IgD-negative memory B cell (primary cell): ENCODE measurements at regions not wholly inside any gene's neighbourhood (a gene's known extent, or its start where the extent isn't known, plus 50 kb on each side); places are given as distances from the start of the nearest gene placed in this dataset.
A peak's percentile ranks its signal among the peaks of the same experiment; 100 is the strongest.

Source experiments
- H3K27ac Mint-ChIP-seq, 3 donors: one replicate each; pipeline ENCODE4 v1.8.0; 2020 to 2022; ENCODE audit warnings: mild to moderate bottlenecking in 3 of 3, mixed read lengths in 3 of 3, moderate library complexity in 1 of 3
- H3K27me3 Mint-ChIP-seq: one replicate; pipeline ENCODE4 v1.8.0; 2021; ENCODE audit warnings: mixed read lengths
- H3K36me3 Mint-ChIP-seq: one replicate; pipeline ENCODE4 v1.8.0; 2020; ENCODE audit warnings: mild to moderate bottlenecking, mixed read lengths
- H3K4me1 Mint-ChIP-seq, 3 donors: one replicate each; pipeline ENCODE4 v1.8.0; 2020 to 2022; ENCODE audit warnings: mixed read lengths in 3 of 3, mild to moderate bottlenecking in 1 of 3
- H3K4me3 Mint-ChIP-seq, 4 donors: one replicate each; pipeline ENCODE4 v1.8.0; 2020 to 2022; ENCODE audit warnings: mild to moderate bottlenecking in 4 of 4, mixed read lengths in 4 of 4, moderate library complexity in 3 of 4
- H3K9me3 Mint-ChIP-seq, 3 donors: one replicate each; pipeline ENCODE4 v1.8.0; 2020 to 2021; ENCODE audit warnings: mixed read lengths in 3 of 3, mild to moderate bottlenecking in 1 of 3

DNA sequence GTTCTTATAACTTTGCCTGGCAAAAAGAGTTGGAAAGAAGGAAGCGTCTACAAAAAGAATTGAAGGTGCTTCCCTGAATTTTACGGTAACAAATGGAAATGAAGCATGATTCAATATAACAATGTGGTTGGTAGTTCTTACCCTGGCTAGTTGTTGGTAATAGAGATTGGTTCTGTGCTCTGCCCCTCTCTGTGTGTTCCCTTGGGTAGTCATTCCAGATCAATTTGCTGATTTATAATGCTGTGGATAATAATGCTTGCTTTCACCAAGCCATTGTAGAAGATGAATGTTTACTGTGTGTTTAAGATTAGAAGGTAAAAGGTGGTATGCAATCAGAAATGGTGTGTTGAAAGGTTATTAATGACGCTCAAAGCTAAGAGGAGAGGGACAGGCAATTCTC is 577.8 kb upstream of the NXPH2 start:
- no peak overlapping the region for H3K27ac Mint-ChIP-seq
- H3K36me3 Mint-ChIP-seq: no peaks in the 10 kb centered on the region
- no peaks in the 10 kb centered on the region for H3K27me3 Mint-ChIP-seq
- H3K4me1 Mint-ChIP-seq: no peaks in the 10 kb centered on the region
- H3K4me3 Mint-ChIP-seq: no peak overlapping the region
- peaks cover 0 to 9% (median 2%) of the 10 kb centered on the region in 3 donors for H3K9me3 Mint-ChIP-seq

DNA sequence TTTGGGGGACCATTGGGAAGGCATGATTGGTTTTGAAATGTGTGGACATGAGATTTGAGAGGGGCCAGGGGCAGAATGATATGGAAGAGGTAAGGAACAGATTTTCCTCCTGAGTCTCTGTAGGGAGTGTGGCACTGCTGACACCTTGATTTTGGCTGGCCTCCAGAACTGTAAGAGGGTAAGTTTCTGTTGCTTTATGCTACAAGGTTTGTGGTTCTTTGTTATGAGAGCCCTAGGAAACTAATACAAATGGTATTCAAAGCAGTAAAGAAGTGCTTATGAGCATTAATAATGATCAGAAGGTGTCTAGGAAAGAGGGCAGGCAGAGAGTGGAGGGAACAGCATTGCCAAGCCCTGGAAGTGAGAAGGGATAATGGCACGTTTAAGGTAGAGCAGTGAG is 574.3 kb upstream of the NXPH2 start:
- no peak overlapping the region for H3K27ac Mint-ChIP-seq
- H3K4me3 Mint-ChIP-seq: no peak overlapping the region
- H3K4me1 Mint-ChIP-seq: no peaks in the 10 kb centered on the region
- H3K36me3 Mint-ChIP-seq: no peaks in the 10 kb centered on the region
- no peaks in the 10 kb centered on the region for H3K27me3 Mint-ChIP-seq
- peaks cover 2 to 9% (median 4%) of the 10 kb centered on the region in 3 donors for H3K9me3 Mint-ChIP-seq

DNA sequence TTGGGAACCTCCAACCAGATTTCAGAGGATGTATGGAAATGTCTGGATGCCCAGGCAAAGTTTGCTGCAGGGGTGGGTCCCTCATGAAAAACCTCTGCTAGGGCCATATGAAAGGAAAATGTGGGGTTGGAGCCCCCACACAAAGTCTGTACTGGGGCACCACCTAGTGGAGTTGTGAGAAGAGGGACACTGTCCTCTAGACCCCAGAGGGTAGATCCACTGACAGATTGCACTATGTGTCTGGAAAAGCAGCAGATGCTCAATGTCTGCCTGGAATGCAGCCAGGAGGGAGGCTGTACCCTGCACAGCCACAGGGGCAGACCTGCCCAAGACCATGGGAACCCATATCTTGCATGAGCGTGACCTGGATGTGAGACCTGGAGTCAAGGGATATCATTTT is 573.7 kb upstream of the NXPH2 start:
- no peaks in the 10 kb centered on the region for H3K36me3 Mint-ChIP-seq
- no peak overlapping the region for H3K27ac Mint-ChIP-seq
- peaks cover 2 to 12% (median 10%) of the 10 kb centered on the region in 3 donors for H3K9me3 Mint-ChIP-seq
- H3K4me1 Mint-ChIP-seq: no peaks in the 10 kb centered on the region
- H3K27me3 Mint-ChIP-seq: no peaks in the 10 kb centered on the region
- no peak overlapping the region for H3K4me3 Mint-ChIP-seq

DNA sequence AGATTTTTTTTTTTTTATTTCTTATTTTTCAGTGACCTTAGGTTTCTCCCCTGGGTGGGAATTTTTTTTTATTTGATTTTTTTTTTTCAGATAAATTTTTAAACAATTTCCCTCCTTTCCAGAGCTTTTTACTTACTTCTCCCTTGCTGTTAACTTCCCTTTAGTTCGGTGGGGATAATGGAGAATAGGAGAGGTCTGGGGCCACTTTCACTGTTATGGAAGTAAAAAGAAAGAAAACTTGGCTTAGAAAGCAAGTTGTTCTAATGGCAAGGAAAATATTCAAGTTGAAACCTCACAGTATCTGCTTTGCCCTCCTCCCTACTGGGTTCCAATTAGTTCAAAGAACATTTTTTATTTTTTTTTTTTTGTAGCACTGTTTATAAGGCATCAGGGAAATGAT is 537.1 kb upstream of the NXPH2 start:
- no peaks in the 10 kb centered on the region for H3K27me3 Mint-ChIP-seq
- no peak overlapping the region for H3K4me3 Mint-ChIP-seq
- no peak overlapping the region for H3K27ac Mint-ChIP-seq

DNA sequence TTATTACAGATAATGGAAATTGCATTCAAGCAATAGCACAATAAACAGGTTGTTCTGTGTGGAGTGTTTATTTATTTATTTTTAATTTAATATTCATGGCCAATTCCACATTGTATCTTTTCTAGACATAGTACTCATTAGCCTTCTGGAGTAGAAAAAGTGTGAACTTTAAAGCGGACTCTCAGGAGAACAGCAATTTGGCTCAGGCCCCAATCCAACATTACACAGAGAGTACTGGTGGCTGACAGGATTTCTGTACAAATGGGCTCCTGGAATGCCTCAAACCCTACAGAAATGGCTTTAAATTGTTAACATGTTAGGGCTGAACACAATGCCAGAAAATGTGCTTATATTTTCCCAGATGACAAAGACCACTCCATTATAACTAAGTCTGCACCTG is 533.9 kb upstream of the NXPH2 start:
- no peaks in the 10 kb centered on the region for H3K4me1 Mint-ChIP-seq
- no peaks in the 10 kb centered on the region for H3K27me3 Mint-ChIP-seq
- no peak overlapping the region for H3K27ac Mint-ChIP-seq
- peaks cover 0 to 6% (median 0%) of the 10 kb centered on the region in 3 donors for H3K9me3 Mint-ChIP-seq
- no peak overlapping the region for H3K4me3 Mint-ChIP-seq
- H3K36me3 Mint-ChIP-seq: no peaks in the 10 kb centered on the region

More for the DNA sequence above, 537.1 kb upstream of the NXPH2 start:
- no peaks in the 10 kb centered on the region for H3K36me3 Mint-ChIP-seq
- no peaks in the 10 kb centered on the region for H3K4me1 Mint-ChIP-seq
- H3K9me3 Mint-ChIP-seq: peaks cover 0 to 5% (median 2%) of the 10 kb centered on the region in 3 donors

DNA sequence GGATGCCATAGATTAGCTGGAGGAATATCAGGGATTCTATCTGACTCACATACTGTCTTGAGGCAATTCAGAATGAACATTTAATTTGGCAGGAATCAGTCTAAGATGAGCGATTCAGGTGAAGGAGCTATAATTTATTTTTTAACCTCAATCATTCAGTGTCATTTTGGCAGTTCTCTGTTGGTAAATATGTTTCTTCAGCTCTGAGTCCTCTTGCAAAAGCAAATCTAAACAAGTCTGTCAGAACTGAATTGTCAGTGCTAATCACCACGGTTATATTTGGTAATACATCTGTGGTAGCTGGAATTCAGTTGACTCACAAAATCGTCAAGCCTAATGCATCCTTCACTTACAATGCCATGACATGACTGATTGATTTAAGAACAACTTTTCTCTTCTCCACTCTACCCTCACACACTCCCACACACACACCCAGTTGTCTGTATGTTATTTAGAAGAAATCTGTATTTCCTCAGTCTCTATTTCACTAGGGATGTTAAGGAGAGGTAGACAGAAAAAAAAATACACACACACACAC is 516.6 kb upstream of the NXPH2 start:
- Mint-ChIP-seq H3K27me3 (no peaks in the 10 kb centered on the region), H3K4me1 (no peaks in the 10 kb centered on the region), H3K4me3 (no peak overlapping the region), H3K36me3 (no peaks in the 10 kb centered on the region), H3K27ac (no peak overlapping the region), H3K9me3 (peaks cover 2 to 7% (median 3%) of the 10 kb centered on the region in 3 donors)

DNA sequence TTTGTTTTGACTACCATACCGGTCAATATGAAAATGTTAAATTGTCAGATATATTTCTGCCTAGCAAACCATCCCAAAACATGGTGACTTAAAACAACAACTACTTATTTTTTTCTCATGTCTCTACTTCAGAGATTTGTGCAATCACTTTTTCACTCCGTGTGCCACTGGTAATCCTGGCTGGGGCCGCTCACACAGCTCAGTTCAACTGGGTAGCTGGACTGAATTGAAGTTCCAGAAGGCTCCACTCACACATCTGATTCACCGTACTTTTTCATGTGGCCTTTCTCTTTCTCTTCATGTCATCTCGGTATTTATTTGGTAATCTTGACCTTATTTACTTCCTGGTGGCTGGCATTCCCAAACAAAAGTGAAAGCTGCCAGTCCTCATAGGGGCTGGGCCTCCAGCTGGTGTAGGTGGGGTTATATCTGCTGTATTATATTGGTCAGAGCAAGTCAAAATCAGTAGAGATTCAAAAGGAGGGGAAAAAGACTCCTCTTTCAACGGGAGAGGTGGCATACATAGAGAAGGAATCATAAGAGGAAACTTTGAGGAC is 513.9 kb upstream of the NXPH2 start:
- H3K9me3 Mint-ChIP-seq: peaks cover 0 to 2% (median 0%) of the 10 kb centered on the region in 3 donors
- no peaks in the 10 kb centered on the region for H3K36me3 Mint-ChIP-seq
- H3K4me1 Mint-ChIP-seq: no peaks in the 10 kb centered on the region
- H3K27me3 Mint-ChIP-seq: no peaks in the 10 kb centered on the region
- H3K27ac Mint-ChIP-seq: no peak overlapping the region
- no peak overlapping the region for H3K4me3 Mint-ChIP-seq

DNA sequence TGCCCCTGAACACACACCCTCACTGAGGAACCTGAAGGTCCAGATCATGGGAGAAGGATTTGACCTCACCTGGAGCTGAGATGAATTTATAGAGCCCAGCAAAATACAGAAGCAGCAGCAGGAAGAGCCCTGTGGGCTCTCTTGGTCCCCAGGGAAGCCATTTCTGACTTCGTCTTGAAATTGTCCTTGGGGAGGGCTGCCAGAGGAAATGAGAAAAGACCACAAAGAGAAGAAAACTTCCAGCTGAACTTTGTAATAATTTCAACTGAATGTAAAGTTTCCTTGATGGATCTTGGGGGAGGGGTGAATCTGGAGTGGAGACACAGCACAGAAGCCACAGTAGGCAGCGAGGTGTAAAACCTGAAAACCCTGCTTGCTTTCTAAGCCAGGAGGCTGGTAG is 500.9 kb upstream of the NXPH2 start:
- H3K4me3 Mint-ChIP-seq: no peak overlapping the region
- no peak overlapping the region for H3K27ac Mint-ChIP-seq
- H3K27me3 Mint-ChIP-seq: no peaks in the 10 kb centered on the region
- no peaks in the 10 kb centered on the region for H3K4me1 Mint-ChIP-seq
- H3K9me3 Mint-ChIP-seq: peaks cover under 1 to 5% (median 4%) of the 10 kb centered on the region in 3 donors
- H3K36me3 Mint-ChIP-seq: no peaks in the 10 kb centered on the region

DNA sequence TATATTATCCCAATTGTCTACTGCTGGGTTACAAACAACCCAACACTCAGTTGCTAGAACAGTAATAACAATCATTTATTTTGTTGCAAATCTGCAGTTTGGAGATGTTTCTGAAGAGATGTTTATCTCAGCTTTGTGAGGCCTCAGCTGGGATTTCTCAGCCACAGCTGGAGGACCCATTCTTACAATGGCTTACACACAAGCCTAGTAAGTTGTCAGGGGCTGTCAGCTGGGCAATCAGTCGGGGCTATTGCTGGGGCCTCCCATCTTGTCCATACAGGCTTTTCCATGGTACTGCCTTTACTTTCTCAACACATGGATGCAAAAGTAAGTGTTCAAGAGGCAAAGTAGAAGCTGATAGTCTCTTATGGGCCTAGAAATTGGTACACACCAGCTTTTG is 491.7 kb upstream of the NXPH2 start:
- Mint-ChIP-seq H3K4me1 (no peaks in the 10 kb centered on the region), H3K36me3 (peaks cover 1% of the 10 kb centered on the region), H3K27me3 (no peaks in the 10 kb centered on the region), H3K27ac (no peak overlapping the region), H3K9me3 (peaks cover 0 to 4% (median 3%) of the 10 kb centered on the region in 3 donors), H3K4me3 (no peak overlapping the region)

DNA sequence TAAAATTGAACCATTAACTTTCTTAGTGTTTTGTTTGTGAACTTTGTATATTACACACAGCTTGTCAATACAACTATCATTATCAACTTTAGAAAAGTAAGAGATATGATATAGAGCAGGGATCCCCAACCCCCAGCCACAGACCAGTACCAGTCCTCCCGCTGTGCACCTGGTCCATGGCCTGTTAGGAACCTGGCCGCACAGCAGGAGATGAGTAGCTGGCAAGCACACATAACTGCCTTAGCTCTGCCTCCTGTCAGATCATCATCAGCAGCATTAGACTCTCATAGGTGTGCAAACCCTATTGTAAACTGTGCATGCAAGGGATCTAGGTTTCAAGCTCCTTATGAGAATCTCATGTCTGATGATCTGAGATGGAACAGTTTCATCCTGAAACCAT is 491.0 kb upstream of the NXPH2 start:
- Mint-ChIP-seq H3K27me3 (no peaks in the 10 kb centered on the region), H3K36me3 (peaks cover 1% of the 10 kb centered on the region), H3K27ac (no peak overlapping the region), H3K4me3 (no peak overlapping the region), H3K9me3 (peaks cover 0 to 4% (median 3%) of the 10 kb centered on the region in 3 donors), H3K4me1 (no peaks in the 10 kb centered on the region)

DNA sequence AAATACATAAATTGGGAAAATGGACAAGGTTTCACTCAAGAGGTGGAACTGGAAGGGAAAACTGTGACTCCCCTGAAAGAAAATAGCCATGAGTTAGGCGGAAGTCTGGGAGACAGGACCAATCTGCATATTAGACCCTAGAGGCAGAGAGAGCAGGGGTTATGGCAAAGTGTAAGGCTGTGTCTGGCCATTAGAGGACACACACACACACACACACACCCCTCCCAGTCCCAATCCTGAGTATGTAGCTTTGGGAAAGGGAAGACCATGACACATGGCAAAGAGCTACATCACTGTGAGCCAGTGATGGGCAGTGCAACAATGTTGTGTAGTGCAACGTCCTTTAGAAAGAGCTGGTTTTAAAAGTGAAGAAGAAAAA is 479.9 kb upstream of the NXPH2 start:
- Mint-ChIP-seq H3K9me3 (peaks cover 0 to 5% (median 4%) of the 10 kb centered on the region in 3 donors), H3K4me3 (no peak overlapping the region), H3K4me1 (no peaks in the 10 kb centered on the region), H3K27me3 (no peaks in the 10 kb centered on the region), H3K27ac (no peak overlapping the region), H3K36me3 (no peaks in the 10 kb centered on the region)

DNA sequence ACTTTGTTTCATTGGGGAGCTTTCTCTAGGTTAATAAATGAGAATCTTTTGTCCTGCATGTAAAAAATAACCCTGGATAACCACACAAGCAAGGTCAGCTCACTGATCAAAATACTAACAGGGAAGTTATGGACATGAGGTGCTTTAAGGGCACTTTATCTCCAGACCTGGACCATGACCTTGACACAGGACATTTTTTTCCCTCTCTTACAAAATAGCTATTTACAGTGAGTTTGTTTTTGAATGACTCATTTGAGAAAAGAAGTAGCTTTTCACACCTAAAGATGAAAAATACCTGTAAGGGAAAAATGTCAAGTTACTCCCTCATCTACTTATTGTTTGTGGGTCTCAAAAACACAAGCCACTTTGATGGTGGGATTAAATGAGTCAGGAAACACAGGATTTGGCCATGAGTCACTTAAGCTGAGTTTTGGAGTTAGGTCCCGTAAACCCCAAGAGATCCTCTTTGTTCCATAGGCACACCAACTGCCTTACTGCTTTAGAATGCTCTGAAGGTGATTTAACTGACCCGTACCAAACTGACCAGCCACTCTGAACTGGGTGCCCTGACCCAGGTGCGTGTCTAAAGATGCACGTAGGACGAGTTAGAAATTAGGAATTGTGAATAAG is 479.3 kb upstream of the NXPH2 start:
- no peak overlapping the region for H3K4me3 Mint-ChIP-seq
- H3K36me3 Mint-ChIP-seq: no peaks in the 10 kb centered on the region
- no peaks in the 10 kb centered on the region for H3K27me3 Mint-ChIP-seq
- peaks cover 0 to 5% (median 5%) of the 10 kb centered on the region in 3 donors for H3K9me3 Mint-ChIP-seq
- no peaks in the 10 kb centered on the region for H3K4me1 Mint-ChIP-seq
- H3K27ac Mint-ChIP-seq: no peak overlapping the region

DNA sequence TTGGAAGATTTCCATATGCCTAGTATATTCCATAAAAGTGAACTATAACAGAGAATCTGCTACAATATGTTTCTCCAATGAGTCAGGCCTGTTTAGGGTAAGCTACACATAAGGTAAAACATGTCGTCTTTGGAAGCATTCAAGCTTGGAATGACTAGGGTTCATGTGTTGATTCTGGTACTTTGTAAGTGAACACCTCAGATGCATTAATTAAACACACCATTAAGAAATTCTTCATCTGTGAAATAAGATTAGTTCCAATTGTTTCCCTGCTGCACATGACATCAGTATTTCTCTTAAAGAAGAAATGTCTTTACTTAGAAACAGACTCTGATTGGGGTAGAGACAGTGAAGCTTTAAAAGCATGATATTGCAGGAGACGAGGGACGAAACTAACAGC is 461.1 kb upstream of the NXPH2 start:
- H3K36me3 Mint-ChIP-seq: peaks cover 1% of the 10 kb centered on the region
- H3K4me1 Mint-ChIP-seq: no peaks in the 10 kb centered on the region
- no peaks in the 10 kb centered on the region for H3K27me3 Mint-ChIP-seq
- H3K4me3 Mint-ChIP-seq: no peak overlapping the region
- H3K9me3 Mint-ChIP-seq: peaks cover 4 to 12% (median 10%) of the 10 kb centered on the region in 3 donors
- H3K27ac Mint-ChIP-seq: no peak overlapping the region

DNA sequence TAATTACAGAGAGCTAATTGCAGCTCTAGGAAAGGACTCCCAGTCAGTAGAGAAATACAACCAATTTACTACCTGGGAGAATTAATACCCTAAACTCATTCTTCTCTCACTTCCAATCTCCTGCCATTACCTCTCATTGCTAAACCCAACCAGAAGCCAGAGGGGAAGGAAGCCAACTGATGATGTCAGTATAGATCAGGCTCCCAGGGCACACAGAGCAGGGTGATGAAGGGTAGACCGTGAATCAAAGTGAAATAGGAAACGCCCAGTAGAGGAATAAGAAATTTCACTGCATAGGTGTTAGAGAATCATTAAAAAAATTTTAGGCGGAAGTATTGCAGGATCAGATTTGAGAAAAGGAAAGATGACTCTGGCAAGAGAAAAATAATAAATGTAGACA is 456.8 kb upstream of the NXPH2 start:
- peaks cover 4 to 9% (median 7%) of the 10 kb centered on the region in 3 donors for H3K9me3 Mint-ChIP-seq
- no peak overlapping the region for H3K27ac Mint-ChIP-seq
- no peaks in the 10 kb centered on the region for H3K4me1 Mint-ChIP-seq
- peak overlapping the region in 1 of 4 donors; percentile 28 for H3K4me3 Mint-ChIP-seq
- H3K36me3 Mint-ChIP-seq: peaks cover 1% of the 10 kb centered on the region
- H3K27me3 Mint-ChIP-seq: no peaks in the 10 kb centered on the region

DNA sequence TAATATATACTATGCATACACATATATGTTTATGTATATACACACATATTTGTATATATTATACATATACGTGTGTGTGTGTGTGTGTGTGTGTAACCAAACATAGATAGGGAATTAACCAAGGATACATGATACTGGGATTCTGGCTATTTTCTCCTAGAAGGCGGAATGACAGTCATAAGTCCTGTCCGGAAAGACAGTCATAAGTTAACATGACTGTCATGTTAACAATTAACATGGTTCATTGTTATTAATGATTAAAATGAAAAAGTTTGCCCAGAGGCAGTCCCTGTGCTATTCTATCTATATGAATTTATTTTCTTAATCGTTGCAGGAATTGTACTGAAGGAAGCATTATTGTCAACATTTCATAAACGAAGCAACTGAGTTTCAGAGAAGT is 450.7 kb upstream of the NXPH2 start:
- Mint-ChIP-seq H3K36me3 (no peaks in the 10 kb centered on the region), H3K4me1 (no peaks in the 10 kb centered on the region), H3K4me3 (no peak overlapping the region), H3K9me3 (peaks cover 0 to 6% (median 2%) of the 10 kb centered on the region in 3 donors), H3K27me3 (no peaks in the 10 kb centered on the region), H3K27ac (no peak overlapping the region)

DNA sequence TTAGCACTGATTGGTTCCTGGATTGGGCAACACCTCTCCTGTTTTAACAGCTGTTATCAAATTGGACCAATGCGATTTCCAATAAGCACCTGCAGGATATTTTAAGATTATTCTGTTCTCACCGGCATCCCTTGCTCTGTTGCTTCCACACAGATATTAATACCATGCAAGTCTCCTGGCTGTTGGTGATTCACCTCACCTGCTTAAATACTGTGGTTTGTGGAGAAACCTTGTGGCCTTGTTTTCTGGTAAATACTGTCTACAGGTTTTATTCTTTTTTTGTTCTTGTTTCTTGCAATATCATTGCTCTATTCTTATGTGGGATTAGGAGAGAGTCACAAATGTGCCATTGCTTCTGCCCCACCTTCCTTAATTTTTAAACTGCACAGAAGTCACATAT is 448.1 kb upstream of the NXPH2 start:
- Mint-ChIP-seq H3K9me3 (peaks cover 0 to 10% (median 4%) of the 10 kb centered on the region in 3 donors), H3K27me3 (no peaks in the 10 kb centered on the region), H3K27ac (no peak overlapping the region), H3K4me1 (no peaks in the 10 kb centered on the region), H3K36me3 (no peaks in the 10 kb centered on the region), H3K4me3 (no peak overlapping the region)
